Activated effector memory CD4-positive, alpha-beta T cell treated with anti-CD3 and anti-CD28 coated beads, Interleukin-2, amount 50 U/mL, for 16 hours (primary cell): ENCODE measurements at regions not wholly inside any gene's neighbourhood (a gene's known extent, or its start where the extent isn't known, plus 50 kb on each side); places are given as distances from the start of the nearest gene placed in this dataset.

Source experiments
- DNase-seq: peaks from one replicate; pipeline ENCODE4 v3.0.0-alpha.2; 2020

- no peak for DNase-seq
Observed at GRCh38 chr5:171693412-171693811, 92.2 kb upstream of the SMIM23 start.

- no peak for DNase-seq
Observed at GRCh38 chr5:171695804-171696203, 89.8 kb upstream of the SMIM23 start.

GRCh38 chr5:171697221-171698102 lies 88.2 kb upstream of the SMIM23 start:
- DNase-seq: no peak

GRCh38 chr5:171700318-171700912 lies 85.2 kb upstream of the SMIM23 start:
- DNase-seq: no peak

GRCh38 chr5:171701100-171701541 lies 84.5 kb upstream of the SMIM23 start:
- DNase-seq: no peak

GRCh38 chr5:171702135-171702770 lies 83.4 kb upstream of the SMIM23 start:
- no peak for DNase-seq

- no peak for DNase-seq
Observed at GRCh38 chr5:171703146-171703545, 82.5 kb upstream of the SMIM23 start.

GRCh38 chr5:171705036-171705435 lies 80.6 kb upstream of the SMIM23 start:
- DNase-seq: no peak

- DNase-seq: no peak
Observed at GRCh38 chr5:171705830-171706468, 79.7 kb upstream of the SMIM23 start.

GRCh38 chr5:171706736-171707441 lies 78.7 kb upstream of the SMIM23 start:
- no peak for DNase-seq

- no peak for DNase-seq
Observed at GRCh38 chr5:171707442-171707792, 78.2 kb upstream of the SMIM23 start.

- no peak for DNase-seq
Observed at GRCh38 chr5:171709930-171710329, 75.7 kb upstream of the SMIM23 start.

- no peak for DNase-seq
Observed at GRCh38 chr5:171710451-171711024, 75.1 kb upstream of the SMIM23 start.

GRCh38 chr5:171711571-171711970 lies 74.0 kb upstream of the SMIM23 start:
- no peak for DNase-seq

GRCh38 chr5:171712616-171713015 lies 73.0 kb upstream of the SMIM23 start:
- no peak for DNase-seq

GRCh38 chr5:171713152-171713551 lies 72.5 kb upstream of the SMIM23 start:
- no peak for DNase-seq

GRCh38 chr5:171714261-171714660 lies 71.4 kb upstream of the SMIM23 start:
- no peak for DNase-seq

GRCh38 chr5:171714851-171715250 lies 70.8 kb upstream of the SMIM23 start:
- no peak for DNase-seq

GRCh38 chr5:171715551-171715950 lies 70.1 kb upstream of the SMIM23 start:
- no peak for DNase-seq

GRCh38 chr5:171720086-171720485 lies 65.5 kb upstream of the SMIM23 start:
- no peak for DNase-seq

- no peak for DNase-seq
Observed at GRCh38 chr5:171721464-171721863, 64.2 kb upstream of the SMIM23 start.

- DNase-seq: no peak
Observed at GRCh38 chr5:171724468-171725204, 61.0 kb upstream of the SMIM23 start.
